Fibroblast of skin of left quadriceps (primary cell): ENCODE measurements at regions not wholly inside any gene's neighbourhood (a gene's known extent, or its start where the extent isn't known, plus 50 kb on each side); places are given as distances from the start of the nearest gene placed in this dataset.

Source experiments
- DNase-seq, 2 experiments: peaks; one replicate each; pipeline ENCODE4 v3.0.0-alpha.2; 2013; ENCODE audit warnings: low read depth in 2 of 2

GRCh38 chr2:104606056-104606455 is 247.9 kb upstream of the POU3F3 start:
- peak in 1 of 2 experiments; percentile 5 for DNase-seq

- DNase-seq = no peak
Observed at GRCh38 chr2:104616856-104617255, 237.1 kb upstream of the POU3F3 start.

- DNase-seq = no peak
Observed at GRCh38 chr2:104620801-104621200, 233.1 kb upstream of the POU3F3 start.

DNA sequence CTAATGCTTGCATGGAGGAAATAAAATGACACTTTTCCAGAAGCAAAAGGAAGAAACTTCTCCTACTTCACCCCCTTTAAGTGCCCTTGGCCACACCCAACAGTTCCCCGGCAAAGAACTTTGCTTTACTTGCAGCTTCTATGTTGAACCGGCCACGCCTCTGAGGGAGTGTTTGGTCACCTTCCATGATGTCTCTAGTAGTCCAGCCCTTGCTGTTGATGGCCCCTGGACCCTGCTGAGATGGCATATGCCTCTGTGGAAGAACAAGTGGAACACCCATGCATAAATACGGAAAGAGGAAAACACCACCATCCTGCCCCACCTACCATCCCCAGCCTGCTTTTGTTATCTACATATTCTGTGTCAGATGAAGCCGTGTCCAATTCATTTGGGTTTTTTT is 218.3 kb upstream of the POU3F3 start:
- no peak for DNase-seq

- no peak for DNase-seq
Observed at GRCh38 chr2:104638190-104638858, 215.6 kb upstream of the POU3F3 start.

GRCh38 chr2:104638859-104639202 is 215.1 kb upstream of the POU3F3 start:
- DNase-seq = no peak

DNA sequence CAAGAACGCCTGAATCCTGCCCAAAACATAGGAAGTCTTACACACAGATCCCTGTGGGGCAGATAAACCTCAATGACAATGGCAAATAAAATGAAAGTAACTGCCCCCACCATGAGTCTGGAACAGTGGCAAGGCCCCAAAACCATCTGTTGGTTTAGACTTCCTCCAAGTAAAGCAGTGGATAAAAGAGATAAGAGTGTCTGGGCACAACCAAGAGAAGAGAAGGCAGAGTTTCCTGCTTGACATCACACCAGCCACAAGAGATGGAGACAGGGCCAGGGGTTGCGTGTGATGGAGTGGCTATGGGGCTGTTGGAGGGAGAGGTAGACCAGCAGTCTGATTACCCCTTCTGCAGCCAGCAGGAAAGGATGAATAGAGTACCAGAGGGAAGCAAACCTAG is 212.1 kb upstream of the POU3F3 start:
- DNase-seq = no peak

GRCh38 chr2:104648376-104648775 is 205.5 kb upstream of the POU3F3 start:
- DNase-seq = no peak

- DNase-seq = no peak
Observed at GRCh38 chr2:104649866-104650265, 204.0 kb upstream of the POU3F3 start.

DNA sequence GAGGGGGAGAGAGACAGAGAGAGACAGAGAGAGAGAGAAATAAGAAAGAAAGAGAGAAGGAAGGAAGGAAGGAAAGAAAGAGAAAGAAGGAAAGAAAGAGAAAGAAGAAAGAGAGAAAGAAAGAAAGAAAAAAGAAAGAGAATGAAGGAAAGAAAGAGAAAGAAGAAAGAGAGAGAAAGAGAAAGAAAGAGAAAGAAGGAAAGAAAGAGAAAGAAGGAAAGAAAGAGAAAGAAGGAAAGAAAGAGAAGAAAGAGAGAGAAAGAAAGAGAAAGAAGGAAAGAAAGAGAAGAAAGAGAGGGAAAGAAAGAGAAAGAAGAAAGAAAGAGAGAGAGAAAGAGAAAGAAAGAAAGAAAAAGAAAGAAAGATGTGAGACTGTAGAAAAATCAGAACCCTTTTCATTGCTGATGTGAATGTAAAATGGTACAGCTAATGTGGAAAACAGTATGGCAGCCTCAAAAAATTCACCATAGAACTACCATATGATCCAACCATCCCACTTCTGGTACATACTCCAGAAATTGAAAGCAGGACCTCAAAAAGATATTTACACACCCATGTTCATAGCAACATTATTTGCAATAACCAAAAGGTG is 203.4 kb upstream of the POU3F3 start:
- DNase-seq = no peak

DNA sequence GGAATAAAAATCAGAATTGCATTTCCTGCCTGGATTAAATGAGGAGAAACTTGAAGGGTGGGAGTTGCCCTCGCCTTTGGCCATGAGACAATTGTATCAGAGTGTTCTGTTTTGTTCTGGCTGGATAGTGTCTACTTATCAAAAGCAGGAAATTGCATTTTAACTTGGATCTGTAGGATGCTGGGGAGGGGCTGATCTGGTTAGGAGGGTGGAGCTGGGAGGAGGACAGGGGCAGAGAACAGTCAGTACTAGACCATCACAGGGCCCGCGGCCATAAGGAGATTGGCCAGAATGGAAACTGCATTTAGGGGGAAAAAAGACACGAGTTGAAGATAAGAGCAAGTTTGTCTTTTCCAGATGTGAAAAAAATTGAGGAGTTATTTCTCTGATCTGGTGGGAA is 199.1 kb upstream of the POU3F3 start:
- DNase-seq = no peak

DNA sequence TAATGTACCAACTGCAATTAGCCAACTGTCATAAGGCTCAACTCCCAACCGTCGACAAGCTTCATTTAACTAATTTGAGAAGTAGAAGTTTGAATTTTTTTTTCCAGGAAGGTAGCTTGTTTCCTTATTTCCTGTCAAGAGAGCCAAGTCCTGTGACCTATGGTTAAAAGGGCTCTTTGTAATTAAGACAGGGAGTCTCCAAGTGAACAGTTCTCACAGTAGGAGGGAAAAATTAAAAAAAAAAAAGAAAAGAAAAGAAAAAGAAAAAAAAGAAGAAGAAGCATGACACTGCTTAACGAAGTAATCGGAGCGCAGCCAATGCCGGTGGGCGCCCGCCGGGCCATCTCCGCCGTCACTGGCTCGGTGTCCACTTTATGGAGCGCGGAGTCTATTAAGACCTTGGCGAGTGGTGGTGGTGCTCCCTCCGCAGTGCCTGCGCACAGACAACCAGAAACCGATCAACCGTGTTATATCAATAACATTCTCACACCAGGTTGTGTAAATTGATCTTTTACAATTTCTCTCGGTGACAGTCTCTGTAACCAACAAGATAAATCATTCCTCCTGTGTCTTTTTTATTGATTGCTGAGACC is 197.2 kb upstream of the POU3F3 start:
- no peak for DNase-seq

- no peak for DNase-seq
Observed at GRCh38 chr2:104658144-104658835, 195.6 kb upstream of the POU3F3 start.

GRCh38 chr2:104658904-104659591 is 194.9 kb upstream of the POU3F3 start:
- DNase-seq = no peak

DNA sequence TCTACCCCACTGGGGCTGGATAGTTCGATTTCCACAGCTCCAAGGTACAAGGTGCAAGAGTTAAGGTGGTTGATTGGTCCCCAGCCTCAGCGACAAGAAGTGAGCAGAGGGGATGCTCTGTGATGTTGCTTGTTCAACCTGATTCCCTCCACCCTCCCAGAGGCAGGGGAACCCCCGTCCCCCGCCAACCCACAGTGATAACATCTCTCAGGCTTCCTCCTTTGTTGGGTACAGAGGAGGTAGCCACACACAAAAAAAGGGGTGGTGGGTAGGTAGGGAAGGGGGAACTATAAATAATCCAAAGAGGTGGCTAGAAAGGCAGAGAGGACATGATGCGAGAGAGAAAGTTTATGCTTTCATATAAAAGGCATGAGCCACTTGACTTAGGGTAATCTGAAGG is 192.9 kb upstream of the POU3F3 start:
- DNase-seq = no peak

DNA sequence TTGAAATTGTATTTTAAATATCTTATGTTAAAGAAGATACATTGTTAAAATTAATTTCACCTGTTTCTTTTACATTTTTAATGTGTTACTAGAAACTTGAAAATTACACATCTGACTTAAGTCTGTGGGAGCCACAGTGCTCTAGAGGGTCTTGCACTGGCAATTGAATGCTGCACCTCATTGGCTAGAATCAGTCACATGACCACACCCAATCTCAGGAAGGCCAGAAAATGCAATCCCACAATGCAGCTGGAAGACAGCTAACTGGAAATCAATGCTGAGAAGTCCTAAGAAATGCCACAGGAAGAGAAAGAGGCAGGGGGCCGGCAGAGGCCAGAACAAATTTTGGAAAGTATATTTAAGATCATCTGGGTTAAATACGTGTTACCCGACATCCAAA is 189.2 kb upstream of the POU3F3 start:
- DNase-seq = no peak

DNA sequence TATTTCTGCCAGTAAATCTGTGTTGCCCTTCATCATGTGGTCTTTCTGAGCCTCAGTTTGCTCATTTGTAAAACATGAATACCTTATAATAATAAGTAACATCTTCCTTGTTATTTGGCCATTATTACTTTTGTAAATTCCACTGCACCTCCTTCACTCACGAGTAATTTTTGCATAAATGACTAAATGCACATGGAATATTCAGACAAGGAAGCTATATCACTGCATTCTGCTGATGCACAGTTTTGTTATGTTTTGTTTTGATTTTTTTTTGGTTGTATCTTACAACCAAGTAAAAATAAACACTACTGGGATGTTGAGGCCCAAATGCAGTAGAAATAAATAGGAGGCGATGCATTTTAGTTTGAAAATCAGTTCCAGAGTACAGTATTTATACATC is 185.3 kb upstream of the POU3F3 start:
- DNase-seq = no peak

DNA sequence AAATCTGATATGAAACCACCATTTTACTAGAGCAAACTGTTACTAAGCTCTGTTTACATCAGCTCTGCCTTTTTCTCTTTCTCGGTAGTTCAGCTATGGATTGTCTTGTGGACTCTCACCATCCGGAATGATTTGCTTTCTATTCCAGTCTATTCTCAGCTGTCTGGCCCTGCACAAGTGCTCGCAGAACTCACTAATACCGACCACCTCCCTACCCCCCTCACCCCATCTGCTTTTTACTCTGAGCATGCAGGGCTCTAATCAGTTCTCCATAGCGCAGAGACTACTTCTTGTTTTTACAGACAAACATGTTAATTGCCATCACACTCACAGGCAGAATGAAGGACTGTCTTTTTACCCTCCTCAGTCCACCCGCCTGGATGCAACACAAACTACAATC is 180.7 kb upstream of the POU3F3 start:
- no peak for DNase-seq

- DNase-seq = no peak
Observed at GRCh38 chr2:104678181-104678580, 175.7 kb upstream of the POU3F3 start.

DNA sequence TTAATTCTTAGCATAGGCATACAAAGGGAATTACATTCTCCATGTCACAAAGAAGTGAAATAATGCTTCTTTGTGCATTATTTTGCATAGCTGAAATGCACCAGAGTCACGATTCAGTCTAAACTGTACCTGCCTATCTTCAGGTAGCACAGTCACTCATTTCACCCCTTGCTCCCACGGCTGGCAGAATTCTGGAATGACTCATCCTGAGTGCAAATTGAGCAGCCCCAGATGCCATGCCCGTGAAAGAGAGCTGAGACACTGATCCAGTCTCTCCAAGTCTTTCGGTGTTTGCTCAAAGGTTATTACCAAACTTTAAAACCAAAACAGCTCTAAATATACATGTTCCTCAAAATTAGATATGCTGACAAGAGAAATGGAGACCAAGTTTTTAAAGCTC is 168.3 kb upstream of the POU3F3 start:
- no peak for DNase-seq

- DNase-seq = no peak
Observed at GRCh38 chr2:104687147-104687546, 166.8 kb upstream of the POU3F3 start.

- no peak for DNase-seq
Observed at GRCh38 chr2:104690255-104690984, 163.5 kb upstream of the POU3F3 start.
